IMR-90 (cell line): ENCODE measurements at regions not wholly inside any gene's neighbourhood (a gene's known extent, or its start where the extent isn't known, plus 50 kb on each side); places are given as distances from the start of the nearest gene placed in this dataset.

Source experiments
- ATAC-seq: fragments of 200-7000 bp; cut with Tn5 transposase; 2 replicates; pipeline ENCODE4 v1.9.1; 2020; ENCODE audit warnings: low read depth, mild to moderate bottlenecking, moderate library complexity
- BruUV-seq: library from RNA; stranded (reverse); fragments of 400-500 nt; replicated peaks from 2 replicates; lab custom pipeline; 2021; lab: Mats Ljungman, UMichigan
- CTCF ChIA-PET: fragments of 300-600 bp; formaldehyde crosslinking; extraction: SDS; loops from one replicate; lab custom pipeline; 2021; ENCODE audit warnings: antibody characterized with exemption; lab: Yijun Ruan, JAX
- POLR2A ChIA-PET: fragments of 300-600 bp; sonication (Branson Sonifier 250); formaldehyde crosslinking; loops from one replicate; lab custom pipeline; 2022; ENCODE audit warnings: antibody characterized with exemption; ENCODE audit not compliant: unreplicated experiment; lab: Charles Lee
- DNase-seq: peaks from one replicate; pipeline ENCODE4 v3.0.0; 2013
- H2AFZ ChIP-seq: replicated peaks from 2 replicates; pipeline ENCODE3; 2013; ENCODE audit warnings: low read length, mild to moderate bottlenecking; ENCODE audit not compliant: poor library complexity
- H2AK5ac ChIP-seq: 2 replicates; pipeline ENCODE4 v1.6.1; 2013; ENCODE audit warnings: low read depth, low read length, inconsistent platforms
- H2AK9ac ChIP-seq: replicated peaks from 2 replicates; pipeline ENCODE3; 2013; ENCODE audit warnings: mild to moderate bottlenecking, low read depth, low read length, moderate library complexity; ENCODE audit not compliant: poor library complexity
- H2BK120ac ChIP-seq: 2 replicates; pipeline ENCODE4 v1.6.1; 2013; ENCODE audit warnings: low read depth, low read length, inconsistent platforms
- H2BK15ac ChIP-seq: 3 replicates; pipeline ENCODE4 v1.6.1; 2013; ENCODE audit warnings: low read depth, low read length, inconsistent platforms
- H2BK20ac ChIP-seq: 2 replicates; pipeline ENCODE4 v1.6.1; 2013; ENCODE audit warnings: low read depth, mild to moderate bottlenecking, inconsistent platforms, low read length, moderate library complexity
- H2BK5ac ChIP-seq: 2 replicates; pipeline ENCODE4 v1.6.1; 2013; ENCODE audit warnings: mild to moderate bottlenecking, low read depth, low read length, inconsistent platforms; ENCODE audit not compliant: poor library complexity, severe bottlenecking
- H3K14ac ChIP-seq: replicated peaks from 2 replicates; pipeline ENCODE4 v1.6.1; 2013; ENCODE audit warnings: low read depth, low read length, inconsistent platforms
- H3K18ac ChIP-seq: 2 replicates; pipeline ENCODE4 v1.6.1; 2013; ENCODE audit warnings: low read depth, low read length, control low read depth
- H3K23ac ChIP-seq: 2 replicates; pipeline ENCODE4 v1.6.1; 2013; ENCODE audit warnings: low read depth, low read length, inconsistent platforms
- H3K27ac ChIP-seq: 2 replicates; pipeline ENCODE4 v1.5.1; 2013; ENCODE audit warnings: mild to moderate bottlenecking, control low read depth, low read length; ENCODE audit not compliant: insufficient read depth
- H3K27me3 ChIP-seq: 2 replicates; pipeline ENCODE4 v1.6.1; 2013; ENCODE audit warnings: low read length; ENCODE audit not compliant: control insufficient read depth, insufficient read depth
- H3K36me3 ChIP-seq: 2 replicates; pipeline ENCODE4 v1.6.1; 2013; ENCODE audit warnings: low read length, mixed read lengths; ENCODE audit not compliant: control insufficient read depth, insufficient read depth
- H3K4ac ChIP-seq: 2 replicates; pipeline ENCODE4 v1.6.1; 2013; ENCODE audit warnings: low read depth, low read length, inconsistent platforms
- H3K4me1 ChIP-seq: 2 replicates; pipeline ENCODE4 v1.6.1; 2013; ENCODE audit warnings: low read length, mixed read lengths; ENCODE audit not compliant: control insufficient read depth, insufficient read depth
- H3K4me2 ChIP-seq: 2 replicates; pipeline ENCODE4 v1.6.1; 2013; ENCODE audit warnings: low read depth, mild to moderate bottlenecking, control low read depth, low read length, moderate library complexity
- H3K4me3 ChIP-seq: 2 replicates; pipeline ENCODE4 v1.5.1; 2013; ENCODE audit warnings: low read depth, mild to moderate bottlenecking, control low read depth, low read length, moderate library complexity; ENCODE audit not compliant: insufficient read depth
- H3K56ac ChIP-seq: 2 replicates; pipeline ENCODE4 v1.6.1; 2013; ENCODE audit warnings: low read length, inconsistent platforms; ENCODE audit not compliant: insufficient read depth; ENCODE audit errors: extremely low read depth
- H3K79me1 ChIP-seq, 2 experiments: 2 replicates each; pipeline ENCODE4 v1.6.1; 2013; ENCODE audit warnings: low read length in 2 of 2, inconsistent platforms in 1 of 2, low read depth in 1 of 2
- H3K9ac ChIP-seq: 2 replicates; pipeline ENCODE4 v1.6.1; 2013; ENCODE audit warnings: low read depth, low read length, control low read depth
- H3K9me1 ChIP-seq: 2 replicates; pipeline ENCODE4 v1.6.1; 2013; ENCODE audit warnings: low read length, inconsistent platforms; ENCODE audit not compliant: insufficient read depth
- H3K9me3 ChIP-seq: 2 replicates; pipeline ENCODE4 v1.6.1; 2013; ENCODE audit warnings: low read length; ENCODE audit not compliant: control insufficient read depth, insufficient read depth
- H4K20me1 ChIP-seq: 2 replicates; pipeline ENCODE4 v1.6.1; 2013; ENCODE audit warnings: low read length, inconsistent platforms; ENCODE audit not compliant: insufficient read depth
- H4K5ac ChIP-seq: 2 replicates; pipeline ENCODE4 v1.6.1; 2013; ENCODE audit warnings: mild to moderate bottlenecking, low read depth, low read length, control low read depth
- H4K8ac ChIP-seq, 2 experiments: 2 replicates each; pipeline ENCODE4 v1.6.1; 2013; ENCODE audit warnings: low read depth in 2 of 2, low read length in 2 of 2, control low read depth in 1 of 2, inconsistent platforms in 1 of 2
- H4K91ac ChIP-seq: 2 replicates; pipeline ENCODE4 v1.6.1; 2013; ENCODE audit warnings: low read depth, low read length, inconsistent platforms; ENCODE audit not compliant: insufficient read depth
- ELK1 ChIP-seq: fragments of 150-350 bp; IDR thresholded peaks from 2 replicates; pipeline ENCODE4 v1.6.1; 2016; ENCODE audit warnings: low read depth, mild to moderate bottlenecking, low read length, moderate library complexity, borderline replicate concordance
- NFE2L2 ChIP-seq: fragments of 150-350 bp; IDR thresholded peaks from 2 replicates; pipeline ENCODE4 v1.6.1; 2016; ENCODE audit warnings: low read depth, mild to moderate bottlenecking, low read length
- SMC3 ChIP-seq: fragments of 150-350 bp; IDR thresholded peaks from 2 replicates; pipeline ENCODE4 v1.6.1; 2016; ENCODE audit warnings: low read depth, mild to moderate bottlenecking, antibody characterized with exemption, low read length, moderate library complexity
- WGBS, 2 experiments: methylation state at CpG; one replicate each; pipeline versions ENCODE4 v1.1.5 to v1.1.7; 2013; ENCODE audit warnings: missing lambda C conversion rate in 2 of 2; ENCODE audit not compliant: insufficient read length in 1 of 2; ENCODE audit errors: extremely low coverage in 2 of 2; 5-methylcytosine and 5-hydroxymethylcytosine counted together
- dilution Hi-C: fragments of 300-500 bp; cut with HindIII; formaldehyde crosslinking; loops from one replicate; pipeline ENCODE4 v1.14.3; 2018; ENCODE audit warnings: low sequenced_read_pairs; ENCODE audit not compliant: unreplicated experiment
- in situ Hi-C: fragments of 300-500 bp; cut with MboI; formaldehyde crosslinking; loops from 3 replicates; pipeline ENCODE4 v1.14.3; 2019; ENCODE audit warnings: low sequenced_read_pairs, inconsistent platforms, mixed read lengths
- intact Hi-C: fragments of 100-400 bp; cut with micrococcal nuclease; formaldehyde crosslinking; loops from 2 replicates; pipeline ENCODE4 v1.10.0; 2022

- H2AK5ac ChIP-seq = no peak overlapping the region
- no peaks in the 10 kb centered on the region for H4K20me1 ChIP-seq
- no peak overlapping the region for H2BK5ac ChIP-seq
- ATAC-seq (no peak), DNase-seq (no peak)
- H3K36me3 ChIP-seq = no peaks in the 10 kb centered on the region
- POLR2A ChIA-PET = no interaction called here
- in situ Hi-C loops = no loop called here
- H3K18ac ChIP-seq = no peak overlapping the region
- H3K56ac ChIP-seq = no peak overlapping the region
- H3K9ac ChIP-seq = no peak overlapping the region
- H3K14ac ChIP-seq = no peak overlapping the region
- H3K4me2 ChIP-seq = no peak overlapping the region
- 13% methylated on average over 1 of the region's 9 CpGs; no CpG with 5 or more reads in 1 of the 2 experiments for whole genome bisulfite sequencing, 2 experiments
- CTCF ChIA-PET = no interaction called here
- H3K79me1 ChIP-seq = no peaks in the 10 kb centered on the region
- H4K5ac ChIP-seq = no peak overlapping the region
- TF ChIP-seq SMC3 (no peak), ELK1 (no peak), NFE2L2 (no peak)
- no peaks in the 10 kb centered on the region for H3K9me3 ChIP-seq
- H2AK9ac ChIP-seq = no peak overlapping the region
- H3K9me1 ChIP-seq = no peaks in the 10 kb centered on the region
- no peak overlapping the region for H2AFZ ChIP-seq
- H2BK120ac ChIP-seq = no peak overlapping the region
- intact Hi-C loops = no loop called here
- no peak overlapping the region for H3K4ac ChIP-seq
- H2BK20ac ChIP-seq = no peak overlapping the region
- H4K8ac ChIP-seq = no peak overlapping the region
- no peak overlapping the region for H4K91ac ChIP-seq
- H3K23ac ChIP-seq = no peak overlapping the region
- H3K4me1 ChIP-seq = no peaks in the 10 kb centered on the region
- H3K4me3 ChIP-seq = no peak overlapping the region
- dilution Hi-C loops = no loop called here
- no TSS peak for BruUV-seq
- H3K27ac ChIP-seq = no peak overlapping the region
- H3K27me3 ChIP-seq = no peaks in the 10 kb centered on the region; the same call in 1 of the 2 replicates
- no peak overlapping the region for H2BK15ac ChIP-seq
These were observed 141.3 kb upstream of the ATP2B2 start for GRCh38 chr3:10646531-10647335.
